ENCODE measurements at regions not wholly inside any gene's neighbourhood (a gene's known extent, or its start where the extent isn't known, plus 50 kb on each side); places are given as distances from the start of the nearest gene placed in this dataset.

DNA sequence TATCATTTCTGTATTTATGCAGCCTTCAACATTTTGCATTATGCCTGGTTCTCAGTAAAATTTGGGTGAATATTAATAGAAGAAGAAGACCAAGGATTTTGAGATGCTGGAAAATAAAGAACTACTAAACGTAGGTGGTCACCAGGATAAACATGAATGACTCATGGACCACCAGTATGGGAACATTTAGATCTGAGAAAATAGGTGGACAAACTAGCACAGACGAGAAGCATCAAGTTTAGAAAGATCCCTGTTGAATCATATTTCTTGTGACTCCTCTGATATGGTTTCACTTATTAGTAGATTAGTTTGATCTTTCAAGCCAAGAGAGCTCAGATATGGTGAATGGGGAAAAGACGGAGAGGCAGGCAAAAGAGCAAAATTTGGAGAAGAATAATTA is 97.9 kb downstream of the RAP2B start:
- no peak for FAIRE-seq
- no peaks in the 10 kb centered on the region for H3K9me3 ChIP-seq
- 67% methylated on average over 3 of the region's 3 CpGs for WGBS (ENCODE audit: missing lambda C conversion rate)
- H3K27ac ChIP-seq, result no peak overlapping the region
- no peak for DNase-seq (ENCODE audit: low read depth in 1 of 2, low spot score in 1 of 2)
- no peak for ATAC-seq
- TF ChIP-seq, protein P1, sequence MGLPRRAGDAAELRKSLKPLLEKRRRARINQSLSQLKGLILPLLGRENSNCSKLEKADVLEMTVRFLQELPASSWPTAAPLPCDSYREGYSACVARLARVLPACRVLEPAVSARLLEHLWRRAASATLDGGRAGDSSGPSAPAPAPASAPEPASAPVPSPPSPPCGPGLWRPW (IDR thresholded peaks at IDR 0.05), result no peak
- TF ChIP-seq TFCP2L1 (CRISPR knock-in tag; IDR thresholded peaks at IDR 0.05) (no peak), RFX5 (IDR thresholded peaks at IDR 0.05) (no peak), HOXB13 (CRISPR knock-in tag; IDR thresholded peaks at IDR 0.05; ENCODE audit: low read depth) (no peak), HEYL (CRISPR knock-in tag; IDR thresholded peaks at IDR 0.05) (no peak)
- no peak overlapping the region for H3K4me3 ChIP-seq
- H3K4me2 ChIP-seq, result no peak overlapping the region
- CTCF ChIA-PET, result interaction anchor here (0.6 kb wide), 1 partner anchor 745 kb away, joined by 3 read pairs; no protein-coding TSS in a partner anchor
- POLR2A ChIA-PET, result no interaction called here
- H3K4me1 ChIP-seq, result peaks cover 16% of the 10 kb centered on the region

DNA sequence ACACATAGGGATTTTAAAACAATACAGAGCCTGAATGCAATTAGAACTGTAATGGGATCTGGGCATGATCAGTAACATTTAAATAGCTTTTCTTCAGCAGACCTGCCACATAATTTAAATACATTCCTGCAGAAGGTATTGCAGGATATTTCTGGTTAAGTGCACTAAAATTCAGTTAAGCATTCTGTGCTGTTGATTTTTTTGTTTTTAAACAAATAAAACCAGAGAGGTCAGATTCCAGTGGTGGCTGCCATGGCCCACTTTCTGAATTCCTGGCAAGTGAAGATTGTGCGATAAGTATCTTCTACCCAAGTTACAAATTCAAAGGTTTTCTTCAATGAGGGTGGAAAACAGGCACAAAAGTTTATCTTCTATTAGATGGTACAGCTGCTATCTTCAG is 98.7 kb downstream of the RAP2B start:
- TF ChIP-seq PHF8 (IDR thresholded peaks at IDR 0.05; ENCODE audit: borderline replicate concordance, low read depth), result no peak
- TF ChIP-seq HEYL (CRISPR knock-in tag; IDR thresholded peaks at IDR 0.05), result no peak
- no peak for TF ChIP-seq HOXB13 (CRISPR knock-in tag; IDR thresholded peaks at IDR 0.05; ENCODE audit: low read depth)
- TF ChIP-seq, protein P2, sequence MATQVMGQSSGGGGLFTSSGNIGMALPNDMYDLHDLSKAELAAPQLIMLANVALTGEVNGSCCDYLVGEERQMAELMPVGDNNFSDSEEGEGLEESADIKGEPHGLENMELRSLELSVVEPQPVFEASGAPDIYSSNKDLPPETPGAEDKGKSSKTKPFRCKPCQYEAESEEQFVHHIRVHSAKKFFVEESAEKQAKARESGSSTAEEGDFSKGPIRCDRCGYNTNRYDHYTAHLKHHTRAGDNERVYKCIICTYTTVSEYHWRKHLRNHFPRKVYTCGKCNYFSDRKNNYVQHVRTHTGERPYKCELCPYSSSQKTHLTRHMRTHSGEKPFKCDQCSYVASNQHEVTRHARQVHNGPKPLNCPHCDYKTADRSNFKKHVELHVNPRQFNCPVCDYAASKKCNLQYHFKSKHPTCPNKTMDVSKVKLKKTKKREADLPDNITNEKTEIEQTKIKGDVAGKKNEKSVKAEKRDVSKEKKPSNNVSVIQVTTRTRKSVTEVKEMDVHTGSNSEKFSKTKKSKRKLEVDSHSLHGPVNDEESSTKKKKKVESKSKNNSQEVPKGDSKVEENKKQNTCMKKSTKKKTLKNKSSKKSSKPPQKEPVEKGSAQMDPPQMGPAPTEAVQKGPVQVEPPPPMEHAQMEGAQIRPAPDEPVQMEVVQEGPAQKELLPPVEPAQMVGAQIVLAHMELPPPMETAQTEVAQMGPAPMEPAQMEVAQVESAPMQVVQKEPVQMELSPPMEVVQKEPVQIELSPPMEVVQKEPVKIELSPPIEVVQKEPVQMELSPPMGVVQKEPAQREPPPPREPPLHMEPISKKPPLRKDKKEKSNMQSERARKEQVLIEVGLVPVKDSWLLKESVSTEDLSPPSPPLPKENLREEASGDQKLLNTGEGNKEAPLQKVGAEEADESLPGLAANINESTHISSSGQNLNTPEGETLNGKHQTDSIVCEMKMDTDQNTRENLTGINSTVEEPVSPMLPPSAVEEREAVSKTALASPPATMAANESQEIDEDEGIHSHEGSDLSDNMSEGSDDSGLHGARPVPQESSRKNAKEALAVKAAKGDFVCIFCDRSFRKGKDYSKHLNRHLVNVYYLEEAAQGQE (IDR thresholded peaks at IDR 0.05), result no peak
- TF ChIP-seq, protein P3, sequence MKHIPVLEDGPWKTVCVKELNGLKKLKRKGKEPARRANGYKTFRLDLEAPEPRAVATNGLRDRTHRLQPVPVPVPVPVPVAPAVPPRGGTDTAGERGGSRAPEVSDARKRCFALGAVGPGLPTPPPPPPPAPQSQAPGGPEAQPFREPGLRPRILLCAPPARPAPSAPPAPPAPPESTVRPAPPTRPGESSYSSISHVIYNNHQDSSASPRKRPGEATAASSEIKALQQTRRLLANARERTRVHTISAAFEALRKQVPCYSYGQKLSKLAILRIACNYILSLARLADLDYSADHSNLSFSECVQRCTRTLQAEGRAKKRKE (CRISPR knock-in tag; IDR thresholded peaks at IDR 0.05; ENCODE audit: low read depth), result no peak
- TF ChIP-seq HDAC2 (IDR thresholded peaks at IDR 0.05), result no peak
- TF ChIP-seq CEBPB (IDR thresholded peaks at IDR 0.05), result no peak
- no peak for TF ChIP-seq CBX2 (IDR thresholded peaks at IDR 0.05; ENCODE audit: borderline replicate concordance, low read depth)
- no peak for TF ChIP-seq ZC3H11A (IDR thresholded peaks at IDR 0.05)
- TF ChIP-seq CHD2 (IDR thresholded peaks at IDR 0.05; ENCODE audit: low read length, partially characterized antibody), result no peak
- WGBS (ENCODE audit: missing lambda C conversion rate), result 67% methylated on average over 1 of the region's 1 CpG
- FAIRE-seq, result no peak
- Histone ChIP-seq H3K9me3 (no peaks in the 10 kb centered on the region), H3K4me2 (no peak overlapping the region), H3K27ac (no peak overlapping the region), H3K4me1 (peaks cover 16% of the 10 kb centered on the region), H3K4me3 (no peak overlapping the region)
- no peak for DNase-seq (ENCODE audit: low read depth in 1 of 2, low spot score in 1 of 2)
- ATAC-seq, result no peak
- CTCF ChIA-PET, result no interaction called here
- POLR2A ChIA-PET, result interaction anchor here (0.5 kb wide), 1 partner anchor 51 kb away, joined by 5 read pairs; no protein-coding TSS in a partner anchor

DNA sequence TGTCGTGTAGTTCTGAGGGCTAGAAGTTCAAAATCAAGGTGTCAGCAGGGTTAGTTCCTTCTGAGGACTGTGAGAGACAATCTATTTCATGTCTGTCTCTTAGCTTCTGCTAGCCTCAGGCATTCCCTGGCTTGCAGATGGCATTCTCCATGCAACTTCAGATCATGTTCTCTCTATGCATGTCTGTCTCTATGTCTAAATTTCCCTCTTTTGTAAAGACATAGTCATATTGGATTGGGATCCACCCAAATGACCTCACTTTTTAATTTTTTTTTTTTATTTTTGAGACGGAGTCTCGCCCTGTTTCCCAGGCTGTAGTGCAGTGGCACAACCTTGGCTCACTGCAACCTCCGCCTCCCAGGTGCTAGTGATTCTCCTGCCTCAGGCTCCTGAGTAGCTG is 104.6 kb downstream of the RAP2B start:
- ATAC-seq, result no peak
- no peak for FAIRE-seq

More for the DNA sequence above, 104.6 kb downstream of the RAP2B start:
- 69% methylated on average over 4 of the region's 4 CpGs for WGBS (ENCODE audit: missing lambda C conversion rate)
- H3K4me3 ChIP-seq, result no peak overlapping the region
- H3K4me1 ChIP-seq, result no peaks in the 10 kb centered on the region
- no peak overlapping the region for H3K4me2 ChIP-seq
- ChIA-PET CTCF (interaction anchor here (0.7 kb wide), 1 partner anchor 73 kb away, joined by 3 read pairs; no protein-coding TSS in a partner anchor), POLR2A (no interaction called here)
- no peak for DNase-seq (ENCODE audit: low read depth in 1 of 2, low spot score in 1 of 2)
- TF ChIP-seq FOSB (CRISPR knock-in tag; IDR thresholded peaks at IDR 0.05) (no peak), EHMT2 (IDR thresholded peaks at IDR 0.05; ENCODE audit: low read depth) (no peak), RAD21 (conservative IDR thresholded peaks at IDR 0.05 in 1 of 2, IDR thresholded peaks at IDR 0.05 in 1 of 2) (no peak), CEBPB (IDR thresholded peaks at IDR 0.05) (no peak), CBX8 (IDR thresholded peaks at IDR 0.05) (no peak), PHF8 (IDR thresholded peaks at IDR 0.05; ENCODE audit: borderline replicate concordance, low read depth) (no peak), CBX2 (IDR thresholded peaks at IDR 0.05; ENCODE audit: borderline replicate concordance, low read depth) (no peak)
- TF ChIP-seq, protein P4, sequence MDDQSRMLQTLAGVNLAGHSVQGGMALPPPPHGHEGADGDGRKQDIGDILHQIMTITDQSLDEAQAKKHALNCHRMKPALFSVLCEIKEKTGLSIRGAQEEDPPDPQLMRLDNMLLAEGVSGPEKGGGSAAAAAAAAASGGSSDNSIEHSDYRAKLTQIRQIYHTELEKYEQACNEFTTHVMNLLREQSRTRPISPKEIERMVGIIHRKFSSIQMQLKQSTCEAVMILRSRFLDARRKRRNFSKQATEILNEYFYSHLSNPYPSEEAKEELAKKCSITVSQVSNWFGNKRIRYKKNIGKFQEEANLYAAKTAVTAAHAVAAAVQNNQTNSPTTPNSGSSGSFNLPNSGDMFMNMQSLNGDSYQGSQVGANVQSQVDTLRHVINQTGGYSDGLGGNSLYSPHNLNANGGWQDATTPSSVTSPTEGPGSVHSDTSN (IDR thresholded peaks at IDR 0.05), result no peak
- no peak overlapping the region for H3K27ac ChIP-seq
- H3K9me3 ChIP-seq, result no peaks in the 10 kb centered on the region

Data from A549 (cell line).